ENCODE measurements at regions not wholly inside any gene's neighbourhood (a gene's known extent, or its start where the extent isn't known, plus 50 kb on each side); places are given as distances from the start of the nearest gene placed in this dataset.

GRCh38 chr11:95524314-95525036, 265.1 kb downstream of the FAM76B start:
- Histone ChIP-seq H3K4me1 (no peaks in the 10 kb centered on the region), H3K27me3 (no peaks in the 10 kb centered on the region), H3K9me3 (no peaks in the 10 kb centered on the region), H3K36me3 (no peaks in the 10 kb centered on the region), H3K4me3 (no peak overlapping the region), H3K27ac (no peak overlapping the region)
- ATAC-seq (no peak), DNase-seq (no peak)
- no peak for TF ChIP-seq CTCF (IDR thresholded peaks at IDR 0.05)
- intact Hi-C loops (cut with DNase I), result no loop called here

GRCh38 chr11:95522874-95523273, 266.7 kb downstream of the FAM76B start:
- H3K36me3 ChIP-seq, result no peaks in the 10 kb centered on the region
- no peaks in the 10 kb centered on the region for H3K9me3 ChIP-seq
- no peaks in the 10 kb centered on the region for H3K27me3 ChIP-seq
- DNase-seq (no peak), ATAC-seq (no peak)
- TF ChIP-seq CTCF (IDR thresholded peaks at IDR 0.05), result no peak
- intact Hi-C loops (cut with DNase I), result no loop called here
- no peak overlapping the region for H3K27ac ChIP-seq
- no peak overlapping the region for H3K4me3 ChIP-seq
- no peaks in the 10 kb centered on the region for H3K4me1 ChIP-seq

- Histone ChIP-seq H3K4me3 (no peak overlapping the region), H3K27me3 (no peaks in the 10 kb centered on the region), H3K27ac (no peak overlapping the region), H3K9me3 (no peaks in the 10 kb centered on the region), H3K4me1 (peaks cover 5% of the 10 kb centered on the region), H3K36me3 (no peaks in the 10 kb centered on the region)
- ATAC-seq, result no peak
- no peak for DNase-seq
- intact Hi-C loops (cut with DNase I), result no loop called here
- no peak for TF ChIP-seq CTCF (IDR thresholded peaks at IDR 0.05)
These were observed 267.7 kb downstream of the FAM76B start for GRCh38 chr11:95521862-95522261.

GRCh38 chr11:95521133-95521542, 268.4 kb downstream of the FAM76B start:
- TF ChIP-seq CTCF (IDR thresholded peaks at IDR 0.05), result no peak
- Histone ChIP-seq H3K36me3 (no peaks in the 10 kb centered on the region), H3K9me3 (no peaks in the 10 kb centered on the region), H3K27me3 (no peaks in the 10 kb centered on the region), H3K4me3 (no peak overlapping the region), H3K27ac (no peak overlapping the region), H3K4me1 (peaks cover 5% of the 10 kb centered on the region)
- intact Hi-C loops (cut with DNase I), result no loop called here
- no peak for ATAC-seq
- DNase-seq, result no peak

- H3K4me1 ChIP-seq, result peaks cover 5% of the 10 kb centered on the region
- DNase-seq (no peak), ATAC-seq (no peak)
- H3K27me3 ChIP-seq, result no peaks in the 10 kb centered on the region
- H3K9me3 ChIP-seq, result no peaks in the 10 kb centered on the region
- no peaks in the 10 kb centered on the region for H3K36me3 ChIP-seq
- H3K27ac ChIP-seq, result no peak overlapping the region
- no peak overlapping the region for H3K4me3 ChIP-seq
- TF ChIP-seq CTCF (IDR thresholded peaks at IDR 0.05), result no peak
- intact Hi-C loops (cut with DNase I), result no loop called here
These were observed 269.0 kb downstream of the FAM76B start for GRCh38 chr11:95520369-95521132.

Data from upper lobe of right lung (tissue), 1 donor.